Stomach (tissue), 4 donors: ENCODE measurements at regions not wholly inside any gene's neighbourhood (a gene's known extent, or its start where the extent isn't known, plus 50 kb on each side); places are given as distances from the start of the nearest gene placed in this dataset.

Experiments
- CTCF ChIP-seq, 7 experiments: fragments of 450-650 bp in 4 of 7; fragments of 200-600 bp in 3 of 7; sonication (generic) in 3 of 7; IDR thresholded peaks; one replicate each; pipeline ENCODE4 v1.5.1; 2016 to 2019; ENCODE audit warnings: antibody characterized with exemption in 7 of 7, control low read depth in 2 of 7, mild to moderate bottlenecking in 1 of 7
- EP300 ChIP-seq: sonication (generic); formaldehyde crosslinking; IDR thresholded peaks from one replicate; pipeline ENCODE4 v1.6.1; 2017; ENCODE audit warnings: antibody characterized with exemption
- POLR2A ChIP-seq, 4 donors: fragments of 450-650 bp; IDR thresholded peaks; one replicate each; pipeline ENCODE4 v1.6.1; 2016; ENCODE audit warnings: antibody characterized with exemption in 4 of 4, control low read depth in 2 of 4, mild to moderate bottlenecking in 1 of 4, moderate library complexity in 1 of 4
- POLR2AphosphoS5 ChIP-seq, 3 donors: sonication (generic); formaldehyde crosslinking; IDR thresholded peaks; one replicate each; pipeline ENCODE4 v1.6.1; 2016; ENCODE audit warnings: antibody characterized with exemption in 3 of 3

- TF ChIP-seq CTCF (IDR thresholded peaks at IDR 0.05) (no peak), POLR2A (IDR thresholded peaks at IDR 0.05) (no peak), EP300 (no peak), POLR2AphosphoS5 (IDR thresholded peaks at IDR 0.05) (no peak)
Measured at GRCh38 chr1:59072583-59072947, 224.3 kb upstream of the FGGY start.
